Left cardiac atrium (tissue), 4 donors: ENCODE measurements at regions not wholly inside any gene's neighbourhood (a gene's known extent, or its start where the extent isn't known, plus 50 kb on each side); places are given as distances from the start of the nearest gene placed in this dataset.

Experiments
- ATAC-seq, 2 donors: fragments of 200-7000 bp; cut with Tn5 transposase; one replicate each; pipeline ENCODE4 v1.9.1; 2020; ENCODE audit warnings: mild to moderate bottlenecking in 2 of 2, moderate library complexity in 2 of 2
- DNase-seq: peaks from one replicate; pipeline ENCODE4 v3.0.0-alpha.2; 2020
- intact Hi-C, 2 donors: fragments of 100-400 bp; cut with DNase I; formaldehyde crosslinking; loops; one replicate each; pipeline versions ENCODE4 v1.14.1 to v1.15.1; 2022 to 2023
- donor health status: DM: no; HTN: yes; CAD: no.
- donor health status: DM: no; HTN: yes; CAD: no; lungs with severe emphysema.
- donor health status: DM: yes; HTN: yes; CAD: no.
- donor health status: Dilated cardiomyopathy.

DNA sequence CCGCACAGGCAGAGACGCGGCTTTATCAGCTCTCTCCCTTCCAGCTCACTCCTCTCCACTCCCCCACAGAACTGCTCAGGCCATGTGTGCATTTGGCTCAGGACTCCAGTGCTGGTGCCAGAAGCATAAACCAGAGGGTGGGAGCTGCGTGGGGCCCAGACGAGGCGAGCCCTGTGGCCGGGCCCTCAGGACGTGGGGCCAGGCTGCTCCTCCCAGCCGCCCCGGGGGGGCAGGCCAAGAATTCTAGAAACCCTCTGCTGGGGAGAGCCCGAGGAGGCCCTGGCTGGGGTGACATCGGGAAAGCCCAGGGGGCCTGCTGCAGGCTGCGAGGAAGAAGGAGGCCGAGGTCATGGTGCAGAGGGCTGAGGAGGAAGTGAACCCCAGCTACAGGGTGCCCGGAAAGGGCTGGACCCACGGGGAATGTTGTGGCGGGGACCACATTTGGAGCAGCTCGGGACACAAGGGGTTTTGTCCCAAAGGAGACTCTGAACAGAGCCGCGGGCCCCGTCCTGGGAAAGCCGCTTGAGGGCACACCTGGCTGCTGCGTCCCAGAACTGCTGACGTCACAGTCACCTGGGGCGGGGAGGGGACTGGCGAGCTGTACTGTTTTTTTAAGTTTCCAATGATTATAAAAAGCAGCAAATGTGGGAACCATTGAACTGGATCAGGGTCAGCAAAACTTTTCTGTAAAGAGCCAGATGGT, 107.1 kb downstream of the BANF2 start:
- peak; percentile 93 to 96 for ATAC-seq
- DNase-seq: peak; percentile 86
- intact Hi-C loops: no loop called here

DNA sequence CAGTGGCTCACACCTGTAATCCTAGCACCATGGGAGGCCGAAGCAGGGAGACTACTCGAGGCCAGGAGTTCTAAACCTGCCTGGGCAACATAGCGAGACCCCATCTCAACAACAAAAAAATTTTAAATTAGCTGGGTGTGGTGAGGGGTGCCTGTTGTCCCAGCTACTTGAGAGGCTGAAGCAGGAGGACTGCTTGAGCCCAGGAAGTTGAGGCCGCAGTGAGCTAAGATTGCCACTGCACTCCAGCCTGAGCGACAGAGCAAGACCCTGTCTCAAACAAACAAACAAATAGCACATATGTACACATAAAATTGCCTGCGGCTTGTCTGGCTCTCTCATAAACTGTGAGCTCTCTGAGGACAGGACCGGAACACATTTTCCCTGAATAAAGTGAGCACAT, 106.3 kb downstream of the BANF2 start:
- intact Hi-C loops: no loop called here
- no peak for DNase-seq
- ATAC-seq: no peak

DNA sequence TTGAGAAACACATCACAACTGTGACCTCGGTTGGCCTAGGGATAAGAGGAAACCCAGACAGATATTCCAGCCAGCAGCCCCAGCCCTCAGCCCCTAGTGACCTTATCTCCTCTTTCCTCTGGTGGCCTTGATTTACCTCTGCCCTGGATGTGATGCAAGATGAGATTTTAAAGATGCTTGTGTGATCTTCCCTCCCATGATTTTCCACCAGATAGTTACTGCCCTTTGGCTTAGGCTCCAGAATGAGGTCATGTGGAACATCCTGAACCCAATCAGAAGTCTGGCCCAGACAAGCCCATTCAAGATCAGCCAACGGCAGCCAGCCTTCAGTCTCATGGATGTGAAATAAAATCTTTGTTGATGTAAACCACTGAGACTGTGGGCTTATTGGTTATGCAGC, 104.0 kb downstream of the BANF2 start:
- ATAC-seq (peak in 1 of 2 donors; percentile 3), DNase-seq (no peak)
- intact Hi-C loops: no loop called here

DNA sequence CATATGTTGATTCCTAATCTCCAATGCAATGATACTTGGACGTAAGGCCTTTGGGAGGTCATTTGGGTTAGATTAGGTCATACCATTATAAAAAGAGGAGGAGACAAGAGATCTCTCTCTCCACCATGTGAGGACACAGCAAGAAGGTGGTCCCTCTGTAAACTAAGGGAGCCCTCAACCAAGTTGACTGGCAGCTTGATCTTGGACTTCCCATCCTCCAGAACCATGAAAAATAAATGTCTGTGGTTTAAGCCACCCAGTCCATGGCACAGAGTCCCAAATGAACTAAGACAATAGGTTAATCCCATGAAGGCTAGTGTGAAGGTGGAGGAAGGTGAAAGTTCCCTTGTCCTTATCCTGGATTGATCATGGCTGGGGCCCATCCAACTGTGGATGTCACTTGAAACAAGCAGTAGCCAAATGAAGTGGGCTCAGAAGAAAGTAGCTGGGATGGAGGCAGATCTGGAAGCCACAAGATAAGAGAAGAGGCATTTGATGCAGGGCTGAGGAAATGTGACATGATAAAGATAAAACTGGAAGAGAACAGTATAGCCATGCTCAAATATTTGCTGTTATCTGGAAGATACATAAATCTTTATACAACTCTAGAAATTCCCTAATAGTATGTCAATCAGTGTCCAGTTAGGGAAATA, 99.9 kb downstream of the BANF2 start:
- intact Hi-C loops: no loop called here
- DNase-seq: no peak
- ATAC-seq: no peak

- intact Hi-C loops: no loop called here
- DNase-seq (no peak), ATAC-seq (no peak)
Observed at GRCh38 chr20:17798601-17799000, 98.8 kb downstream of the BANF2 start.

- ATAC-seq: no peak
- intact Hi-C loops: no loop called here
Observed at GRCh38 chr20:17797579-17797978, 97.8 kb downstream of the BANF2 start.

GRCh38 chr20:17797161-17797560, 97.4 kb downstream of the BANF2 start:
- intact Hi-C loops: no loop called here
- ATAC-seq (no peak), DNase-seq (no peak)

More at GRCh38 chr20:17797579-17797978, 97.8 kb downstream of the BANF2 start:
- no peak for DNase-seq

DNA sequence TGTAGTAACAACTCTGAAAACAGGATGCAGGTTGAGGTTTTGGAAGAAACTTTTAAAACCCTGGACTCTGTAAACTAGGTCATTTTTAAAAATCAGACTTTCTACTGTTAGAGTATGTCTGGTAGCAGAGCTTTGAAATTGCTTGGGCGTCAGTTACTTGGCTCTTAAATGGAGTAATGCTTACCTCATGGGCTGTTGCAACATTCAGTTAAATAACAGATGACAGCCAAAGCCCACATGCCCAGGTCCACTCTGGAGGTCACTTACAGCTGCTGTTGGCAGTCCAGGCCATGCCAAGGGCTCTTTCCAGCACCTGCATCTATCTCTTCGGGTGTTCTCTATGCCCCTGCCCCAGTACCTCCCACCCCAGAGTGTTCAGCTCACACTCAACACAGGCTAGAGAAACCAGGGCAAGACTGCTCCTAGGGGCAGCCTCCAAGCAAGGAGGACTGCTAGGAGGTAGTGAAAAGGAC, 96.4 kb downstream of the BANF2 start:
- intact Hi-C loops: no loop called here
- peak; percentile 55 for DNase-seq
- peak; percentile 84 to 92 for ATAC-seq

DNA sequence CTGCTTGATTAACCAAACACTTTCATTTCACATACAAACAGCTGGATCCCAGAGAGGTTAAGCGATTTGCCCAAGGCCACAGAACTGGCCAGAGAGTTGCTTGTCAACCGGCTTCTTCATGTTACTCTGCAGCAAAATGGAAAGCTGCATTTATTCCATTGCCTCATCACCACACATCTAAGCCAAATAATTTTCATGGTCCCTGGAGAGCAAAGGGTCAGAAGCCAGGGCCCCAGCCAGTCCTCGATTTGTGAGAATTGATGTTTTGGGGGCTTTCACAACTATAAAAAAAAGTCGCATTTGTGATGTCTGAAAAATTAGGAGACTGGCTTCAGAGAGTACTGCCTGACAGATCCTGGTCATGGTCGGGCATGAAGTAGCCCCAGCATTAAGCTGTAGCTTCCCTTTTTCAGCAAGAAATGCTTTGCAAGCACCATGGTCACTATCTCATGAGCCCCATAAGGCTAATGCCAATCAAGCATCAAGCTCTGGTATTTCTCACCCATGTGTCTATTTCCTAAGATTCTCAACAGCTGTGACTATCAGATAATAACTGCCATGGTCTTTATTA, 95.8 kb downstream of the BANF2 start:
- intact Hi-C loops: no loop called here
- peak; percentile 61 to 62 for ATAC-seq
- DNase-seq: no peak

GRCh38 chr20:17795003-17795402, 95.2 kb downstream of the BANF2 start:
- intact Hi-C loops: no loop called here
- ATAC-seq (no peak), DNase-seq (no peak)

DNA sequence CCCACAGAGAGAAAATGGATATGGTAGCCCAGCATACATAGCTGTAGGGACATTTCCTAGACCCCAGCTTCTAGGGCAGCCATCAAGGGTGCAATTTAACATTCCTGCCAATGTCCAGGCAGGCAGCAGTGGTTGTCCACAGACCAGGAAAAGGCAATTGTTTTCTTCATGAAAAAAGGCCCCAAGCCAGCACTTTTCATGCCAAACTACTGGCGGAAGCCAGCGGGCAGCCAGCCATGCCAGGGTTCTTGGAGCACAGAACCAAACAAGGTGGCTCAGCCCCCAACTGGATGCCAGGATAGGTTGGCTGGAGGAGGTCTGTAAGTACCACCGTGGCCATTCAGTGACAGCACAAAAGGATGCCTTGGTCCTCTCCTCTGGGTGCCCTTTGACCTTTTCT, 94.6 kb downstream of the BANF2 start:
- DNase-seq (no peak), ATAC-seq (peak in 1 of 2 donors; percentile 15)

DNA sequence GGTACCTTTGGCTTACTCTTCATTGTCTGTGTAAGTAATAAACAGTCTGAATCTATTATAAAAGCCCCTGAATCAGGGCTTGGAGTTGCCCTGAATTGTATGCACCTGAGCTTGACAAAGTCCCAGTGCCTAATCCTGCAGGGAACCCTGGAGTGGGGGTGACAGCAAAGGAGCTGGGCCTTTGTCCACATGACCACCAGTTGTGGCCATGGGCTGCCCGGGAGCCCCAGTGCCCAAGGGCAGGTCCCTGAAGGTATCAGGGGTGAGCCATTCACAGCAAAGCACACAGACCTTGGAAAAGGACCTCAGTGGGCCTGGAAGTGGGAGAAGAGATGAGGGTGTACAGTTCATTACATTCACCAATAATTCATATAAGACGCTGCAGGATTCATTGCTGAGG, 94.2 kb downstream of the BANF2 start:
- ATAC-seq: no peak
- DNase-seq: no peak
- intact Hi-C loops: no loop called here

More for the DNA sequence above, 94.6 kb downstream of the BANF2 start:
- intact Hi-C loops: no loop called here

DNA sequence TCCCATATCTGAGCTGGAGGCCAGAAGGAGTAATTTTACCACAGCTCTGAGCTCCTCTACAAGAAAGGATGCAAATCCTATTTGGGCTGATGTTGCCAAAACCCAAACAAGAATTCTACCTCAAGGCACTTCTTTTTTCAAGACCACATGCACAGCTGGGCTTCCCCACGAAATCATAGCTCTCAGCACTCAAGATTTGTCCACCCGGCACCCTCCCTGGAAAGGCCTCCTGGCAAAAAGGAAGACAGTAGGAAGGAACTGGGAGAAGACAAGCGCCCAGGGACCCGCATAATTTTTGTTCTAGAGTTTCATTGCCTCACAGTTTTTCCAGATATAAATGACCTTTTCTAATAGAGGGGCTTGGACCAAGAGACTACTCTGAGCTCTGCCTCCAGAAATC, 90.5 kb downstream of the BANF2 start:
- no peak for DNase-seq
- ATAC-seq: no peak
- intact Hi-C loops: no loop called here

DNA sequence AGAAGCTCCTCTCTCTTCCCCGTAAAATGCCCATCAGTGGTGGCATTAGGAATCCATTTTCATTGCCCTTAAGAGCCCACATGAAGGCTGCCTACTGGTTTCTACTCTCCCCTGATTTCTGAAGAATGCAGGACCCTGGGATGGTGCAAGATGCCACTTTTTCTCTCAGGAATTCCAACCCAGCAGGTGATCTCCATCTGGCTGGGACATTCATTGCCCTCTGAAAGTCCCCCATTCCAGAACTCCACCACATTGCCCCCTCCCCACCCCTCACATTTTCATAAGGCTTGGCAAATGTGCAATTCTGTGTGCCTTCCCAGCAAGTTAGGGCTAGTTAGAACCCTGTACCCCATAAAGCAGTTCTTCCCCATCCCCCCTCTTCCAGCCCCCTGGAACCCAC, 88.0 kb downstream of the BANF2 start:
- no peak for ATAC-seq
- intact Hi-C loops: no loop called here
- no peak for DNase-seq

DNA sequence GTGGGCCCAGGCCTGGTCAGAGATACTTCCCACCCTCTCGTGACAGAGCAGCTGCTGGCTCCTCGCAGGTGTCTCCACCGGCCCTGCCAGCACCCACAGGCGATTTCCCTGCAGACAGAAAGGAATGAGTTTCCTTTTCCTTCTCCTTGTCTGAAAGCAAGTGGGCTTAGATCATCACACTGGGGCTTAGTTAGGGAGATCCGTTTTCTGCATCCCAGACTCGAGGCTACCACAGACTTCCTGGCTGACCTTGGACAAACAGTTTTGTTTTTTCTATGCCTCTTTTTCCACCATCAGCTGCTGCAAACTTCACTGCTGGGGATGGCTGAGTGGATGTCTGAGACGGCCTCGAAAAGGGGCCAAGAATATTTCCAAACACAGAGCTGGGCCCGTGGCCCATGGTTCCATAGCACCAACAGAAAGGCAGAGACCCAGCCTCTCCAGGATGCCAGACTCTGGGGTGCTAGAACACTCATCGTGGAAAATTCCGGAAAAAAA, 86.5 kb downstream of the BANF2 start:
- ATAC-seq (peak; percentile 76 to 88), DNase-seq (peak; percentile 54)
- intact Hi-C loops: no loop called here
